DMS 273 (cell line): ENCODE measurements at regions not wholly inside any gene's neighbourhood (a gene's known extent, or its start where the extent isn't known, plus 50 kb on each side); places are given as distances from the start of the nearest gene placed in this dataset.
"Not testable (repeated sequence)": the region's sequence is repeated elsewhere in the genome, so short reads cannot be mapped to it uniquely, and the experiment has no call there.

ENCODE experiments used
- DNase-seq: peaks from one replicate; lab custom pipeline; 2025; ENCODE audit not compliant: unreplicated experiment; lab: John Stamatoyannopoulos, UW

- DNase-seq, result no peak
Measured at GRCh38 chr4:118410138-118410537, 57.3 kb upstream of the PRSS12 start.

GRCh38 chr4:118417325-118417724 lies 64.5 kb upstream of the PRSS12 start:
- peak; percentile 75 for DNase-seq

GRCh38 chr4:118417800-118418199 lies 65.0 kb upstream of the PRSS12 start:
- DNase-seq, result peak; percentile 13

GRCh38 chr4:118418396-118418795 lies 65.6 kb upstream of the PRSS12 start:
- not testable (repeated sequence) for DNase-seq

GRCh38 chr4:118419626-118420025 lies 66.8 kb upstream of the PRSS12 start:
- not testable (repeated sequence) for DNase-seq

GRCh38 chr4:118424062-118424461 lies 71.3 kb upstream of the PRSS12 start:
- DNase-seq, result peak; percentile 64

- DNase-seq, result not testable (repeated sequence)
Measured at GRCh38 chr4:118428881-118429280, 76.1 kb upstream of the PRSS12 start.

GRCh38 chr4:118432359-118432758 lies 79.6 kb upstream of the PRSS12 start:
- DNase-seq, result not testable (repeated sequence)

- DNase-seq, result not testable (repeated sequence)
Measured at GRCh38 chr4:118433612-118434375, 81.0 kb upstream of the PRSS12 start.

- DNase-seq, result not testable (repeated sequence)
Measured at GRCh38 chr4:118435415-118435814, 82.6 kb upstream of the PRSS12 start.

- not testable (repeated sequence) for DNase-seq
Measured at GRCh38 chr4:118442115-118442837, 89.5 kb upstream of the PRSS12 start.

GRCh38 chr4:118447397-118447796 lies 94.6 kb upstream of the PRSS12 start:
- DNase-seq, result not testable (repeated sequence)

- not testable (repeated sequence) for DNase-seq
Measured at GRCh38 chr4:118454857-118455256, 102.1 kb upstream of the PRSS12 start.

GRCh38 chr4:118461435-118461834 lies 108.6 kb upstream of the PRSS12 start:
- not testable (repeated sequence) for DNase-seq

GRCh38 chr4:118465831-118466230 lies 113.0 kb upstream of the PRSS12 start:
- not testable (repeated sequence) for DNase-seq

GRCh38 chr4:118474001-118474626 lies 121.3 kb upstream of the PRSS12 start:
- not testable (repeated sequence) for DNase-seq

GRCh38 chr4:118474771-118475170 lies 122.0 kb upstream of the PRSS12 start:
- not testable (repeated sequence) for DNase-seq

- not testable (repeated sequence) for DNase-seq
Measured at GRCh38 chr4:118475901-118476300, 123.1 kb upstream of the PRSS12 start.

- not testable (repeated sequence) for DNase-seq
Measured at GRCh38 chr4:118477826-118478225, 125.0 kb upstream of the PRSS12 start.

GRCh38 chr4:118485801-118486314 lies 133.1 kb upstream of the PRSS12 start:
- not testable (repeated sequence) for DNase-seq

- DNase-seq, result not testable (repeated sequence)
Measured at GRCh38 chr4:118492963-118493362, 140.2 kb upstream of the PRSS12 start.
